ENCODE measurements at regions not wholly inside any gene's neighbourhood (a gene's known extent, or its start where the extent isn't known, plus 50 kb on each side); places are given as distances from the start of the nearest gene placed in this dataset.

DNA sequence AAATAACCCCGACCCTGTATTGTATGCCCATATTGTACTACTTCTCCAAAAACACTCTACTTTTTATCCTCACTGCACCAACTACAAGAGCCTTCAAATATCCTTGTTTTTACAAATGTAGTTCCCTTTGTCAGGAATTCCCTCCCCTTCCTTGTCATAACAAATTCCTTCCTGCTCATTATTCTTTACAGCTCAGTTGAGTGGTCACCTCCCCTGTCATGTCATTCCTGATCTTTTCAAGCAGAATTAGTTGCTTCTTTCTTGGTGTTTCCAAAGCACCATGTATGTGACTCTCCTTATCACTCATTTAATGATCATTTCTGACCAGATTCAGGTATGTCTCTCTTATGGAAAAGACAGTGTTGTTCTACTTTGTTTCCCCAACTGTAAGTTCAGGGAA, 194.2 kb upstream of the SMC2 start:
- H3K36me3 ChIP-seq (ENCODE audit: control insufficient read depth, insufficient read depth, low read length): no peaks in the 10 kb centered on the region
- no peak overlapping the region for H3K27ac ChIP-seq (ENCODE audit: low read depth, low read length)
- H3K9ac ChIP-seq (ENCODE audit: low read depth, low read length): no peak overlapping the region
- H3K9me3 ChIP-seq (ENCODE audit: control insufficient read depth, insufficient read depth, low read length): no peaks in the 10 kb centered on the region
- H3K4me1 ChIP-seq (ENCODE audit: control insufficient read depth, insufficient read depth, low read length): no peaks in the 10 kb centered on the region
- H3K4me3 ChIP-seq (ENCODE audit: low read depth, low read length): no peak overlapping the region
- no peaks in the 10 kb centered on the region for H3K27me3 ChIP-seq (ENCODE audit: control insufficient read depth, insufficient read depth, low read length)

DNA sequence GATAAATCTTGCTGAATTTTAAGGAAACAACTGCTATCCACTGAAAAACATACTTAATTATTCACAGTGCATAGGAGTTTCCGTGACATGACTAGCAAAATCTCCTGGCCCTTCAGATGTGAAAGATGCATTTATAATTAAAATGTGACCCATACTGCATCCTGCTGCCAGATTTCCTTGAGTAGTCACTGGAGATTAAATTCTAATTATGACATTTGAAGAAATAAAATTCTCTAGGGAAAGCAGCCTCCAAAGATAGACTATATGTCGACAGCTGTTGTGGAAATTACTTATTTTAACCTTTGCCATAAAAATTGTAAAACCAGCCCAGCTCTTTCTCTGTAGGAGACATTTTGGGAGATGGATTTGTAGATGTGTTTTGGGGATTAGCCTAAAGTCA, 193.6 kb upstream of the SMC2 start:
- H3K27me3 ChIP-seq (ENCODE audit: control insufficient read depth, insufficient read depth, low read length): no peaks in the 10 kb centered on the region
- H3K36me3 ChIP-seq (ENCODE audit: control insufficient read depth, insufficient read depth, low read length): no peaks in the 10 kb centered on the region
- H3K9me3 ChIP-seq (ENCODE audit: control insufficient read depth, insufficient read depth, low read length): no peaks in the 10 kb centered on the region
- H3K27ac ChIP-seq (ENCODE audit: low read depth, low read length): no peak overlapping the region
- H3K9ac ChIP-seq (ENCODE audit: low read depth, low read length): no peak overlapping the region
- no peak overlapping the region for H3K4me3 ChIP-seq (ENCODE audit: low read depth, low read length)
- no peaks in the 10 kb centered on the region for H3K4me1 ChIP-seq (ENCODE audit: control insufficient read depth, insufficient read depth, low read length)

- Histone ChIP-seq H3K4me3 (ENCODE audit: low read depth, low read length) (no peak overlapping the region), H3K9me3 (ENCODE audit: control insufficient read depth, insufficient read depth, low read length) (no peaks in the 10 kb centered on the region), H3K27me3 (ENCODE audit: control insufficient read depth, insufficient read depth, low read length) (no peaks in the 10 kb centered on the region), H3K9ac (ENCODE audit: low read depth, low read length) (no peak overlapping the region), H3K36me3 (ENCODE audit: control insufficient read depth, insufficient read depth, low read length) (no peaks in the 10 kb centered on the region), H3K27ac (ENCODE audit: low read depth, low read length) (no peak overlapping the region), H3K4me1 (ENCODE audit: control insufficient read depth, insufficient read depth, low read length) (no peaks in the 10 kb centered on the region)
Measured at GRCh38 chr9:103902263-103902662, 191.8 kb upstream of the SMC2 start.

DNA sequence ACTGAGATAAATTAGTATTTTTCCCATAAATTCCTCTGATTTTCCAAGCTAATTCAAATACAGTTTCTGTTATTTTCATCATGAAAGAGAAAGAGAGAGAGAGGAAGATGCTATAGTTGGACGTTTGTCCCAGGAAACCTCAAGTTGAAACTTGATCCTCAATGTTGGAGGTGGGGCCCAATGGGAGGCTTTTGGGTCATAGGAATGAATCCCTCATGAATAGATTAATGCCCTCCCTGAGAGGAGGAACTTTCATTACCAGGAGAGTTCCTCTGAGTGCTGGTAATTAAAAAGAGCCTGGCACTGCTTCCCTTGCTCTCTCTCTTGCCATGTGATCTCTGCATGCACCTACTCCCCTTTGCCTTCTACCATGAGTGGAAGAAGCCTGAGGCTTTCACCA, 189.9 kb upstream of the SMC2 start:
- H3K4me1 ChIP-seq (ENCODE audit: control insufficient read depth, insufficient read depth, low read length): no peaks in the 10 kb centered on the region
- no peaks in the 10 kb centered on the region for H3K36me3 ChIP-seq (ENCODE audit: control insufficient read depth, insufficient read depth, low read length)
- no peak overlapping the region for H3K27ac ChIP-seq (ENCODE audit: low read depth, low read length)
- no peak overlapping the region for H3K9ac ChIP-seq (ENCODE audit: low read depth, low read length)
- no peaks in the 10 kb centered on the region for H3K27me3 ChIP-seq (ENCODE audit: control insufficient read depth, insufficient read depth, low read length)
- no peaks in the 10 kb centered on the region for H3K9me3 ChIP-seq (ENCODE audit: control insufficient read depth, insufficient read depth, low read length)
- H3K4me3 ChIP-seq (ENCODE audit: low read depth, low read length): no peak overlapping the region

GRCh38 chr9:103913899-103914298, 180.2 kb upstream of the SMC2 start:
- H3K36me3 ChIP-seq (ENCODE audit: control insufficient read depth, insufficient read depth, low read length): no peaks in the 10 kb centered on the region
- H3K4me3 ChIP-seq (ENCODE audit: low read depth, low read length): no peak overlapping the region
- H3K27me3 ChIP-seq (ENCODE audit: control insufficient read depth, insufficient read depth, low read length): no peaks in the 10 kb centered on the region
- H3K9me3 ChIP-seq (ENCODE audit: control insufficient read depth, insufficient read depth, low read length): no peaks in the 10 kb centered on the region
- H3K4me1 ChIP-seq (ENCODE audit: control insufficient read depth, insufficient read depth, low read length): peaks cover 5% of the 10 kb centered on the region; the same call in 1 of the 2 replicates
- H3K9ac ChIP-seq (ENCODE audit: low read depth, low read length): no peak overlapping the region
- no peak overlapping the region for H3K27ac ChIP-seq (ENCODE audit: low read depth, low read length)

DNA sequence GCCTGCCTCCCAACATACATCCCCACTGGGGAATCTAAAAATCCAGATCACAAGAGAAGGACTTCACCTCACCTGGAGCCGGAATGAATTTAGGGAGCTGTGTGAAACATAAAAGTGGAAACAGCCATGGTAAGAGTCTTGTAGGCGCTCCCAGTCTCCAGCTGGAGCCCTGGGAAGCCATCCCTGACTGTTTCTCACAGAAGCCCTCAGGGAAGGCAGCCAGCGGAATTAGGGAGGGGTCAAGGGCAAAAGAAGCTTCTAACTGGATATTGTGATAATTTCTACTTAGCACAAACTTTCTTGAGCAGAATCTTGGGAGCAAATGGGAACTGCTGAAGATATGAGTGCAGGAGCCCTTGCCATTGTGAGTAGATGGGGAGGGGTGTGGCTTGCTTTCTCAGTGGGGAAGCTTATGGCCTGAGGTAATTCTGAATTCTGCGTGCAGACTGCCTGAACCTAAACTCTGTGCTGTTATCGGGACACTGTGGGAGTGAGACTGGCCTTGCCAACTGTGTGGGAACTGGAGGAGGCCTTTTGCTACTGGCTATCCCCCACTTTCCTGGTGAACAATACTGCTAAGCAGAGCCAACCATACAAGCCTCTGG, 174.4 kb upstream of the SMC2 start:
- no peak overlapping the region for H3K9ac ChIP-seq (ENCODE audit: low read depth, low read length)
- no peaks in the 10 kb centered on the region for H3K36me3 ChIP-seq (ENCODE audit: control insufficient read depth, insufficient read depth, low read length)
- no peaks in the 10 kb centered on the region for H3K9me3 ChIP-seq (ENCODE audit: control insufficient read depth, insufficient read depth, low read length)
- no peaks in the 10 kb centered on the region for H3K4me1 ChIP-seq (ENCODE audit: control insufficient read depth, insufficient read depth, low read length)
- H3K27me3 ChIP-seq (ENCODE audit: control insufficient read depth, insufficient read depth, low read length): no peaks in the 10 kb centered on the region
- no peak overlapping the region for H3K27ac ChIP-seq (ENCODE audit: low read depth, low read length)
- H3K4me3 ChIP-seq (ENCODE audit: low read depth, low read length): no peak overlapping the region

- H3K9me3 ChIP-seq (ENCODE audit: control insufficient read depth, insufficient read depth, low read length): no peaks in the 10 kb centered on the region
- H3K4me1 ChIP-seq (ENCODE audit: control insufficient read depth, insufficient read depth, low read length): no peaks in the 10 kb centered on the region
- no peak overlapping the region for H3K27ac ChIP-seq (ENCODE audit: low read depth, low read length)
- H3K4me3 ChIP-seq (ENCODE audit: low read depth, low read length): no peak overlapping the region
- H3K27me3 ChIP-seq (ENCODE audit: control insufficient read depth, insufficient read depth, low read length): no peaks in the 10 kb centered on the region
- no peak overlapping the region for H3K9ac ChIP-seq (ENCODE audit: low read depth, low read length)
- H3K36me3 ChIP-seq (ENCODE audit: control insufficient read depth, insufficient read depth, low read length): no peaks in the 10 kb centered on the region
Measured at GRCh38 chr9:103928442-103928841, 165.7 kb upstream of the SMC2 start.

GRCh38 chr9:103941104-103941503, 153.0 kb upstream of the SMC2 start:
- H3K27me3 ChIP-seq (ENCODE audit: control insufficient read depth, insufficient read depth, low read length): no peaks in the 10 kb centered on the region
- H3K36me3 ChIP-seq (ENCODE audit: control insufficient read depth, insufficient read depth, low read length): no peaks in the 10 kb centered on the region
- H3K9me3 ChIP-seq (ENCODE audit: control insufficient read depth, insufficient read depth, low read length): no peaks in the 10 kb centered on the region
- H3K4me1 ChIP-seq (ENCODE audit: control insufficient read depth, insufficient read depth, low read length): peaks cover 3% of the 10 kb centered on the region; the same call in 1 of the 2 replicates
- no peak overlapping the region for H3K9ac ChIP-seq (ENCODE audit: low read depth, low read length)
- H3K27ac ChIP-seq (ENCODE audit: low read depth, low read length): no peak overlapping the region
- no peak overlapping the region for H3K4me3 ChIP-seq (ENCODE audit: low read depth, low read length)

DNA sequence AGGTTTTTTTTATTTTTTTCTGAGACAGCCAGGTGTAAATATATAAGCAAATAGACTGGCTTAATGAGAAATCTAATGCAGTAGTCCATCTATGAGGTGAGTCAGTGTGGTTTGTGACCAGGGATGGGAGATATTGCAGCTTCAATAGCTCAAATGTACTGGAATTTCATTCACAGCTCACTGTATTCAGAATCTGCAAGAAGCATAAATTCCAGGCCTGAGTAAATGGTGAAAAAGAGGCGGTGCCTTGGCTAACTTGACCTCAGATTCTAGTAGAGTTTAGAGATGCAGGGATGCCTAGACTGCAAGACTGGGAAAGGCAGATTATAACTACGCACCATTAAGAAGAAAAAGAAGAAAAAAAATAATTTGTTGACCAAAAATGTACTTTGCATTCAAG, 151.9 kb upstream of the SMC2 start:
- H3K9ac ChIP-seq (ENCODE audit: low read depth, low read length): no peak overlapping the region
- H3K27me3 ChIP-seq (ENCODE audit: control insufficient read depth, insufficient read depth, low read length): no peaks in the 10 kb centered on the region
- no peak overlapping the region for H3K27ac ChIP-seq (ENCODE audit: low read depth, low read length)
- H3K4me3 ChIP-seq (ENCODE audit: low read depth, low read length): no peak overlapping the region
- H3K4me1 ChIP-seq (ENCODE audit: control insufficient read depth, insufficient read depth, low read length): peaks cover 3% of the 10 kb centered on the region; the same call in 1 of the 2 replicates
- H3K36me3 ChIP-seq (ENCODE audit: control insufficient read depth, insufficient read depth, low read length): no peaks in the 10 kb centered on the region
- no peaks in the 10 kb centered on the region for H3K9me3 ChIP-seq (ENCODE audit: control insufficient read depth, insufficient read depth, low read length)

DNA sequence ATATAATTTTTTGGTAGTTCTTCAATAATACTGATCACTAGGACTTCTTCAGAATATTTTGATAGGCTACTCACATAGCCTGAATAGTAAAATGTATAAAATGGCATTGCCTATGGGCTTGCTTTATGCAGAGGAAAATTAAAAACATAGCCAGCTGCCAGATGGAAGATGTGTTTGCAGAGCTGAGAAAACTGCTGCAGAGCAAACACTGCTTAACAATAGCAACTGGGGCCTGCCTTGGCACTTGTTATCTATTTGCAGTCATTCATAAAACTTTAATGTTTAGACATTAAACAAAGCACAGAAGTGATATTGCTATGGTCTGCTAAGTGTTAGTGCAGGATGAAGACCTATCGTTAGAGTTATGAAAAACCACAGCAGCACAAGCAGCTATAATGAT, 151.5 kb upstream of the SMC2 start:
- H3K9me3 ChIP-seq (ENCODE audit: control insufficient read depth, insufficient read depth, low read length): no peaks in the 10 kb centered on the region
- peaks cover 3% of the 10 kb centered on the region; the same call in 1 of the 2 replicates for H3K4me1 ChIP-seq (ENCODE audit: control insufficient read depth, insufficient read depth, low read length)
- no peak overlapping the region for H3K9ac ChIP-seq (ENCODE audit: low read depth, low read length)
- no peak overlapping the region for H3K4me3 ChIP-seq (ENCODE audit: low read depth, low read length)
- no peaks in the 10 kb centered on the region for H3K36me3 ChIP-seq (ENCODE audit: control insufficient read depth, insufficient read depth, low read length)
- no peak overlapping the region for H3K27ac ChIP-seq (ENCODE audit: low read depth, low read length)
- H3K27me3 ChIP-seq (ENCODE audit: control insufficient read depth, insufficient read depth, low read length): no peaks in the 10 kb centered on the region

DNA sequence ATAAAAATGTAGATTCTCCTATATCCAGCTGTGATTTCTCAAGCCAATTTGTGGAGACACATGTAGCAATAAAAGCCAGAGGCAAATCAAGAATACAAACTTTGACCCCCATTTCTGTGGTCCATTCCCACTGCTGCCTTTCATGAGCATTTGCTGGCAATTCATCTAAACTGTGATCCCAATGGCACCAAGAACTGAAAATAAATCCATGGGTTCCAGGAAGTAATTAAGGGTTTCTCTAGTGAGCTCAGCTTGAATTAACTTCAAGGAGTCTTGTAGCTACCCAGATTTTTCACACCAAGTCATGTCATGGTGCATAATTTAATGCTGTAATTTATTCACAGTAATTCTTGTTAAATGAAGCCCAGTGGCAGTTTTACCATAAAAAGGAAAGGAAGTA, 145.0 kb upstream of the SMC2 start:
- no peak overlapping the region for H3K27ac ChIP-seq (ENCODE audit: low read depth, low read length)
- H3K36me3 ChIP-seq (ENCODE audit: control insufficient read depth, insufficient read depth, low read length): no peaks in the 10 kb centered on the region
- H3K9me3 ChIP-seq (ENCODE audit: control insufficient read depth, insufficient read depth, low read length): no peaks in the 10 kb centered on the region
- H3K4me1 ChIP-seq (ENCODE audit: control insufficient read depth, insufficient read depth, low read length): no peaks in the 10 kb centered on the region
- no peak overlapping the region for H3K9ac ChIP-seq (ENCODE audit: low read depth, low read length)
- H3K27me3 ChIP-seq (ENCODE audit: control insufficient read depth, insufficient read depth, low read length): no peaks in the 10 kb centered on the region
- H3K4me3 ChIP-seq (ENCODE audit: low read depth, low read length): no peak overlapping the region

DNA sequence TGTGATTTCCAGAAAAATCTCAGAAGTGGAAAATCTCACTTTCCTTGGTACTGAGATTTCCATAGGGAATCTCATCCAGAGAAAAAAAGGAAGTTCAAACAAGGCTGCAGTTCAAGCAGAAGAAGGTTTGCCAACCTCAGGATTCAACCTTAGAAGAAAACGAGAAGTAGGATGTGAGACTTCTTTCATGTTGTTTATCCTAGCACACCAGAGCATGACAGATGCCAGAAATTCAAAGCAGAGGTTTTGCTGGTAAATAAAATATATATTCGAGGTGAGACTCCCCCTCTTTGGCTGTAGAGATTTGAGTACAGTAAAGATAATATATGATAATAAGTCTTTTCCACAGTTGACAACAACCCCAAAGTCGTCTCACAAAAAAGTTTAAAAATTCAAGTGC, 116.9 kb upstream of the SMC2 start:
- H3K36me3 ChIP-seq (ENCODE audit: control insufficient read depth, insufficient read depth, low read length): no peaks in the 10 kb centered on the region
- no peak overlapping the region for H3K9ac ChIP-seq (ENCODE audit: low read depth, low read length)
- no peak overlapping the region for H3K4me3 ChIP-seq (ENCODE audit: low read depth, low read length)
- no peaks in the 10 kb centered on the region for H3K27me3 ChIP-seq (ENCODE audit: control insufficient read depth, insufficient read depth, low read length)
- no peak overlapping the region for H3K27ac ChIP-seq (ENCODE audit: low read depth, low read length)
- peaks cover 6% of the 10 kb centered on the region; the same call in 1 of the 2 replicates for H3K4me1 ChIP-seq (ENCODE audit: control insufficient read depth, insufficient read depth, low read length)
- H3K9me3 ChIP-seq (ENCODE audit: control insufficient read depth, insufficient read depth, low read length): no peaks in the 10 kb centered on the region
